ENCODE measurements at regions not wholly inside any gene's neighbourhood (a gene's known extent, or its start where the extent isn't known, plus 50 kb on each side); places are given as distances from the start of the nearest gene placed in this dataset.
"Not testable (repeated sequence)": the region's sequence is repeated elsewhere in the genome, so short reads cannot be mapped to it uniquely, and the experiment has no call there.

DNA sequence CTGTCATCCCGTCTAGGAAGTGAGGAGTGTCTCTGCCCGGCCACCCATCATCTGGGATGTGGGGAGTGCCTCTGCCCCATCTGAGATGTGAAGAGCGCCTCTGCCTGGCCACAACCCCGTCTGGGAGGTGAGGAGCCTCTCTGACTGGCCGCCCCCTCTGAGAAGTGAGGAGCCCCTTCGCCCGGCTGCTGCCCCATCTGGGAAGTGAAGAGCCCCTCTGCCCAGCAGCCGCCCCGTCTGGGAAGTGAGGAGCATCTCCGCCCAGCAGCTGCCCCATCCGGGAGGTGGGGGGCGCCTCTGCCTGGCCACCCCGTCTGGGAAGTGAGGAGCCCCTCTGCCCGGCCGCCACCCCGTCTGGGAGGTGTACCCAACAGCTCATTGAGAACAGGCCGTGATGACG lies 195.2 kb upstream of the PIEZO2 start:
- intact Hi-C loops (cut with micrococcal nuclease); H3K4me1 Mint-ChIP-seq (ENCODE audit: low read depth); DNase-seq; H3K27ac Mint-ChIP-seq; H3K36me3 Mint-ChIP-seq (ENCODE audit: low read depth); H3K27me3 Mint-ChIP-seq (ENCODE audit: low read depth); H3K4me3 Mint-ChIP-seq; CTCF ChIA-PET: not testable (repeated sequence)
- peaks cover 14% of the 10 kb centered on the region for H3K9me3 Mint-ChIP-seq

- H3K4me1 Mint-ChIP-seq (ENCODE audit: low read depth): no peaks in the 10 kb centered on the region
- intact Hi-C loops (cut with micrococcal nuclease): no loop called here
- H3K9me3 Mint-ChIP-seq: peaks cover 14% of the 10 kb centered on the region
- H3K27me3 Mint-ChIP-seq (ENCODE audit: low read depth): no peaks in the 10 kb centered on the region
- H3K4me3 Mint-ChIP-seq: no peak overlapping the region
- CTCF ChIA-PET: no interaction called here
- no peak for DNase-seq
- H3K27ac Mint-ChIP-seq: no peak overlapping the region
- H3K36me3 Mint-ChIP-seq (ENCODE audit: low read depth): peaks cover 4% of the 10 kb centered on the region
These were observed 193.7 kb upstream of the PIEZO2 start for GRCh38 chr18:11343096-11343495.

DNA sequence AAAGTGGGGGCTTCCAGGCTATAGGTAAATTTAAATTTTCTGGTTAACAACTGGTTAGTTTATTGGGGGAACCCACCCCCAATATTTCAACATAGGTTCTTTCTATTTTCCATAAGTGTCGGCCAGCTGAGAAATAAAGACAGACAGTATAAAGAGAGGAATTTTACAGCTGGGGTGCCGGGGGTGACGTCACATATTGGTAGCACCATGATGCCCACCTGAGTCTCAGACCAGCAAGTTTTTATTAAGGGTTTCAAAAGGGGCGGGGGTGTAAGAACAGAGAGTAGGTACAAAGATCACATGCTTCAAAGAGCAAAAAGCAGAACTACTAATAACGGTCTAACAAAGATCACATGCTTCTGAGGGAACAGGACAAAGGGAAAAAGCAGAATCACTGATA lies 192.7 kb upstream of the PIEZO2 start:
- intact Hi-C loops (cut with micrococcal nuclease); H3K27me3 Mint-ChIP-seq (ENCODE audit: low read depth); H3K4me1 Mint-ChIP-seq (ENCODE audit: low read depth); H3K4me3 Mint-ChIP-seq; DNase-seq; H3K27ac Mint-ChIP-seq; H3K36me3 Mint-ChIP-seq (ENCODE audit: low read depth); CTCF ChIA-PET: not testable (repeated sequence)
- peaks cover 13% of the 10 kb centered on the region for H3K9me3 Mint-ChIP-seq

DNA sequence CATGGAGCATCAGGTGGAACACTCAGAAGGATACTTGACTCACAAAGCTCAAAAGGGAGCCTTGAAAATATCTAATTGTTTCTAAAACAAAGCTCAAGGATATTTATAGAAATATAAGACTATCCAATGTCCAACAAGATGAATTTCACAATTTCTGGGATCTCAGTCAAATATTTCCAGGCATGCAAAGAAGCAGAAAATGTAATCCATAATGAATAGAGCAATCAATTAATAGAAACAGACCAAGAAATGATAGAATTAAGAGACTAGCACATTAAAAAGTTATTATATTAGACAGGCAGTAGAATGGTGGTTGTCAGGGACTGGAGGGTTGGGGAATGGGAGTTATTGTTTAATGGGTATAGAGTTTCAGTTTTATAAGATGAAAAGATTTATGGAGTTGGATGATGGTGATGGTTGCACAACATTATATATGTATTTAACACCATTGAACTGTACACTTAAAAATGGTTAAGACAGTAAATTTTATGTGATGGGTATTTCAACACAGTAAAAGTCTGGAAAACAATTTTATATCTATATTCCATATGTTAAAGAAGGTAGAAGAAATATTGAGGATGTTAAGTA lies 189.9 kb upstream of the PIEZO2 start:
- H3K9me3 Mint-ChIP-seq: peaks cover 10% of the 10 kb centered on the region
- CTCF ChIA-PET: interaction anchor here (1.1 kb wide), 1 partner anchor 28 kb away, joined by 3 read pairs; no protein-coding TSS in a partner anchor
- no peak for DNase-seq
- peaks cover 2% of the 10 kb centered on the region for H3K27me3 Mint-ChIP-seq (ENCODE audit: low read depth)
- no peak overlapping the region for H3K4me3 Mint-ChIP-seq
- intact Hi-C loops (cut with micrococcal nuclease): no loop called here
- H3K36me3 Mint-ChIP-seq (ENCODE audit: low read depth): peaks cover 4% of the 10 kb centered on the region
- H3K4me1 Mint-ChIP-seq (ENCODE audit: low read depth): no peaks in the 10 kb centered on the region
- H3K27ac Mint-ChIP-seq: no peak overlapping the region

DNA sequence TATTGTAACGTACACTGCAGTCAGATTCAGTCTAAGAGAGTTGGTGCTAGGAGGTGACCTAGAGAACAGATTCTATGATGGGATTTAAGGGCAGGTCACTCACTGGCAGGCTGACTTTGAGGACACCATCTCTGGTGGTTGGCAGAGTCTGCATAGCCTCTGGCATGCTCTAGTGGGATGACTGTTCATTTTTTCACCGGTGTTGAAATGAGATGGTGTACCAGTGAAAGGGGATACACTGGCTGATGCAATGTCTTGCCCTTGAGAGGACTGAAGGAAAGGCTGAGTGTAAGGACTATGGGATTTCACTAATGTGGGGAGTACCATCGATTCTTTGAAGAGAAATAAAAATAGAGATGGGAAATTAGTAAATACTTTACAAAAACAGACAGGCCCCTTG lies 186.9 kb upstream of the PIEZO2 start:
- CTCF ChIA-PET: no interaction called here
- no peak for DNase-seq
- Mint-ChIP-seq H3K27ac (no peak overlapping the region), H3K4me3 (no peak overlapping the region), H3K36me3 (ENCODE audit: low read depth) (no peaks in the 10 kb centered on the region), H3K4me1 (ENCODE audit: low read depth) (no peaks in the 10 kb centered on the region), H3K9me3 (no peaks in the 10 kb centered on the region), H3K27me3 (ENCODE audit: low read depth) (peaks cover 2% of the 10 kb centered on the region)
- intact Hi-C loops (cut with micrococcal nuclease): no loop called here

- H3K36me3 Mint-ChIP-seq (ENCODE audit: low read depth): no peaks in the 10 kb centered on the region
- no peaks in the 10 kb centered on the region for H3K4me1 Mint-ChIP-seq (ENCODE audit: low read depth)
- DNase-seq: no peak
- H3K27me3 Mint-ChIP-seq (ENCODE audit: low read depth): no peaks in the 10 kb centered on the region
- CTCF ChIA-PET: interaction anchor here (0.6 kb wide), 1 partner anchor 19 kb away, joined by 3 read pairs; no protein-coding TSS in a partner anchor
- no peak overlapping the region for H3K4me3 Mint-ChIP-seq
- intact Hi-C loops (cut with micrococcal nuclease): no loop called here
- no peak overlapping the region for H3K27ac Mint-ChIP-seq
- no peaks in the 10 kb centered on the region for H3K9me3 Mint-ChIP-seq
These were observed 178.1 kb upstream of the PIEZO2 start for GRCh38 chr18:11327391-11328009.

GRCh38 chr18:11324956-11325882 lies 175.8 kb upstream of the PIEZO2 start:
- Mint-ChIP-seq H3K4me1 (ENCODE audit: low read depth) (no peaks in the 10 kb centered on the region), H3K9me3 (peaks cover 3% of the 10 kb centered on the region), H3K4me3 (no peak overlapping the region), H3K36me3 (ENCODE audit: low read depth) (no peaks in the 10 kb centered on the region), H3K27me3 (ENCODE audit: low read depth) (no peaks in the 10 kb centered on the region), H3K27ac (no peak overlapping the region)
- intact Hi-C loops (cut with micrococcal nuclease): no loop called here
- CTCF ChIA-PET: no interaction called here
- no peak for DNase-seq

DNA sequence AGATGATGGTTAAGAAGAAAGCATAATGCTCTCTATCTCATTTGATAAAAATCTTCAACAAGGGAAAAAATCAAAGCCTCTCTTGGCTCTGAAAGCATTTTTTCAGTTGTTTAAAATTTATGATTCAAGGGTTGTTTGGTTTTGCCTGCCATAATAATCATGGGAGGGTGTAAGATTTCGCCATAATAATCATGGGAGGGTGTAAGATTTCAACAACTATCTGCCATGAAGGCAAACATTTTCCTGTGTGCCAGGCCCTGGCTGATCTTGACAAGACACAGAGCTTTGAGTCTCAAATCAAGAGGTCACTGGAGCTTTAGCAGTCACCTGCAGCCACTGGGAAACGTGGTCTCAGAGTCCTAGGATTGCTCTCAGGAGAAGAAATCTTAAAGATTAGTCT lies 175.1 kb upstream of the PIEZO2 start:
- Mint-ChIP-seq H3K27me3 (ENCODE audit: low read depth) (no peaks in the 10 kb centered on the region), H3K4me1 (ENCODE audit: low read depth) (no peaks in the 10 kb centered on the region), H3K4me3 (no peak overlapping the region), H3K9me3 (peaks cover 3% of the 10 kb centered on the region), H3K27ac (no peak overlapping the region), H3K36me3 (ENCODE audit: low read depth) (no peaks in the 10 kb centered on the region)
- no peak for DNase-seq
- CTCF ChIA-PET: no interaction called here
- intact Hi-C loops (cut with micrococcal nuclease): no loop called here

DNA sequence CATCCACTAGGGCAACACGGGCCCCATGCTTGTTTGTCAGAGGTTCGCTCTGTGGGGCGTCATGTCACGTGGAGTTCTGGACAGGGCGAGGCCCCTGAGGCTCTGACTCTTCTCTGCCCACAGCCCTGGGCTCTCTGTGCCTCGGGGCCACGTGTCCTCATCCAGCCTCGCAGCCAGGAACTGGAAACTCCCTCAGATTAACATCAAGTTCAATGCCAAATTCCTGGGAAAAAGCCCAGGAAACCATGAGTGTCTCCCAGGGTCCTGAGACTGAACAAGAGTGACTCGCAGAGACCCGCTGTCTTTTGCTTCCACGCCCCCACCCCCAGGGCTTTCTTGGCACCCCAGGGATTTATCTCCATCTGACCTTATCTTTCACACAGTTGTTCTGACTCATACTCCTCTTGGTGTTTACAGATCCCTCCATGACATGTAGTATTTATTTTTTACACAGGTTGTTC lies 174.0 kb upstream of the PIEZO2 start:
- no peak overlapping the region for H3K27ac Mint-ChIP-seq
- no peaks in the 10 kb centered on the region for H3K4me1 Mint-ChIP-seq (ENCODE audit: low read depth)
- no peak overlapping the region for H3K4me3 Mint-ChIP-seq
- CTCF ChIA-PET: no interaction called here
- no peaks in the 10 kb centered on the region for H3K27me3 Mint-ChIP-seq (ENCODE audit: low read depth)
- intact Hi-C loops (cut with micrococcal nuclease): no loop called here
- H3K9me3 Mint-ChIP-seq: peaks cover 3% of the 10 kb centered on the region
- no peak for DNase-seq
- H3K36me3 Mint-ChIP-seq (ENCODE audit: low read depth): no peaks in the 10 kb centered on the region

- CTCF ChIA-PET: no interaction called here
- Mint-ChIP-seq H3K4me3 (no peak overlapping the region), H3K27me3 (ENCODE audit: low read depth) (no peaks in the 10 kb centered on the region), H3K4me1 (ENCODE audit: low read depth) (no peaks in the 10 kb centered on the region), H3K9me3 (peaks cover 3% of the 10 kb centered on the region), H3K27ac (no peak overlapping the region), H3K36me3 (ENCODE audit: low read depth) (no peaks in the 10 kb centered on the region)
- DNase-seq: no peak
- intact Hi-C loops (cut with micrococcal nuclease): no loop called here
These were observed 173.3 kb upstream of the PIEZO2 start for GRCh38 chr18:11322716-11323115.

- no peak overlapping the region for H3K27ac Mint-ChIP-seq
- CTCF ChIA-PET: no interaction called here
These were observed 172.6 kb upstream of the PIEZO2 start for GRCh38 chr18:11322006-11322405.

GRCh38 chr18:11320986-11321385 lies 171.6 kb upstream of the PIEZO2 start:
- Mint-ChIP-seq H3K4me1 (ENCODE audit: low read depth) (no peaks in the 10 kb centered on the region), H3K27me3 (ENCODE audit: low read depth) (no peaks in the 10 kb centered on the region), H3K27ac (no peak overlapping the region), H3K36me3 (ENCODE audit: low read depth) (no peaks in the 10 kb centered on the region), H3K9me3 (peaks cover 3% of the 10 kb centered on the region), H3K4me3 (no peak overlapping the region)
- DNase-seq: no peak
- CTCF ChIA-PET: no interaction called here
- intact Hi-C loops (cut with micrococcal nuclease): no loop called here

More at GRCh38 chr18:11322006-11322405, 172.6 kb upstream of the PIEZO2 start:
- peaks cover 3% of the 10 kb centered on the region for H3K9me3 Mint-ChIP-seq
- DNase-seq: no peak
- H3K27me3 Mint-ChIP-seq (ENCODE audit: low read depth): no peaks in the 10 kb centered on the region
- no peaks in the 10 kb centered on the region for H3K36me3 Mint-ChIP-seq (ENCODE audit: low read depth)
- H3K4me1 Mint-ChIP-seq (ENCODE audit: low read depth): no peaks in the 10 kb centered on the region
- intact Hi-C loops (cut with micrococcal nuclease): no loop called here
- H3K4me3 Mint-ChIP-seq: no peak overlapping the region
